ENCODE measurements at regions not wholly inside any gene's neighbourhood (a gene's known extent, or its start where the extent isn't known, plus 50 kb on each side); places are given as distances from the start of the nearest gene placed in this dataset.

DNA sequence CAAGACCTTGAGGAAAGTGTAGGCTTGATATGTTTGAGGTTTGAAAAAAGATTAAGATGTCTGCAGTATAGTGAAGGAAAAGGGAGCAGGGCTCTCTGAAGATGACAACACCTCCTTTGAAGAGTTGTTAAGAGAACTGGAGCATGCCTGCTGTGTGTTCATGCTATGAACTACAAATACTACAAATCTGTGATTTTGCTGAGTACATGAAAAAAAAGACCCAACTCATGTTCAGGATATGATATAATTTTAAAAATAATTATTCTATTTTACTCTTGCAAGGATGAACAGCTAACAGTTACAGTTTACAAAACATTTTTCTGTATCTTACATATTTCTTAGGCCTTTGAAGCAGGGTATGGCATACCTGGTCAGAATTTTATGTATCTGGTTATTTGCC lies 305.4 kb upstream of the CWC22 start:
- TF ChIP-seq, protein P1, sequence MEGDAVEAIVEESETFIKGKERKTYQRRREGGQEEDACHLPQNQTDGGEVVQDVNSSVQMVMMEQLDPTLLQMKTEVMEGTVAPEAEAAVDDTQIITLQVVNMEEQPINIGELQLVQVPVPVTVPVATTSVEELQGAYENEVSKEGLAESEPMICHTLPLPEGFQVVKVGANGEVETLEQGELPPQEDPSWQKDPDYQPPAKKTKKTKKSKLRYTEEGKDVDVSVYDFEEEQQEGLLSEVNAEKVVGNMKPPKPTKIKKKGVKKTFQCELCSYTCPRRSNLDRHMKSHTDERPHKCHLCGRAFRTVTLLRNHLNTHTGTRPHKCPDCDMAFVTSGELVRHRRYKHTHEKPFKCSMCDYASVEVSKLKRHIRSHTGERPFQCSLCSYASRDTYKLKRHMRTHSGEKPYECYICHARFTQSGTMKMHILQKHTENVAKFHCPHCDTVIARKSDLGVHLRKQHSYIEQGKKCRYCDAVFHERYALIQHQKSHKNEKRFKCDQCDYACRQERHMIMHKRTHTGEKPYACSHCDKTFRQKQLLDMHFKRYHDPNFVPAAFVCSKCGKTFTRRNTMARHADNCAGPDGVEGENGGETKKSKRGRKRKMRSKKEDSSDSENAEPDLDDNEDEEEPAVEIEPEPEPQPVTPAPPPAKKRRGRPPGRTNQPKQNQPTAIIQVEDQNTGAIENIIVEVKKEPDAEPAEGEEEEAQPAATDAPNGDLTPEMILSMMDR (conservative IDR thresholded peaks at IDR 0.05) = no peak
- TF ChIP-seq ZFX (IDR thresholded peaks at IDR 0.05) = no peak

All from C4-2B (cell line).